ENCODE measurements at regions not wholly inside any gene's neighbourhood (a gene's known extent, or its start where the extent isn't known, plus 50 kb on each side); places are given as distances from the start of the nearest gene placed in this dataset.

GRCh38 chr22:49334449-49334789, 493.3 kb downstream of the BRD1 start:
- ATAC-seq: no peak

DNA sequence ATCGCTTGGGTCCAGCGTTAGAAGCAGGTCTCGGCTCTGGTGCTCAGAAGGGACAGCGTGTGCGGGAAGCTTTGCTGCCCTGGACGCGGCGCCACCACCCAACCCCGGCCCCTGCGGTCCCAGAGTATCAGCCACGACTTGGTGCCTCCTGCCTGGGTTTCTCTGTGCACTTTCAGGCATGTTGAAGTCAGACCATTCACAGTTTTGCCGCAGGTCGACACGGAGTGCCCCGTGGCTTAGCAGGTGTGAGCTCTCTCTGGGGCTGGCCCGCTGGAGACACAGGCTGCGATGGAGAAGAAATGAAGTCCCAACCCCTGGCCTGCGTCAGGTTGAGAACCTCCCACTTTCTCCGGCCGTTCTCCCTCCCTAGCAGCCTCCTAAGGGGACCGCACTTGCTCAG, 494.5 kb downstream of the BRD1 start:
- no peak for ATAC-seq

DNA sequence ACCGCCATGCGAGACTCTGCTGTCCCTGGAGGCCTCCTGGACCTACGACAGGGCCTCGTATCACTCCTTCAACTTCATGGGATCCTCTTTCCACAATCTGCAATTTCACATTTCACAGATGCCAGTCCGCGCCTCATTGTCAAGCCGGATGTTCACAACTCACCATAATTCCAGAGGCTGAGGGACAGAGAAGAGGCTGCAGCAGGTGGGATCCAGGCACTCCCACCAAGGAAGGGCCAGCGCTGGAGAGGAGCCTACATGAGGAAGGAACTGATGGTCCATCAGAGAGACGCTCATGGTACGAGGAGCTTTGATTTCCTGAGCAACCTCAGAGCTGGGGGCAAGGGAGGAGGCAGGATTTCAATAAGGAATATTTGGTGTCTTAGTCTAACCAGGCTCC, 495.0 kb downstream of the BRD1 start:
- no peak for ATAC-seq

DNA sequence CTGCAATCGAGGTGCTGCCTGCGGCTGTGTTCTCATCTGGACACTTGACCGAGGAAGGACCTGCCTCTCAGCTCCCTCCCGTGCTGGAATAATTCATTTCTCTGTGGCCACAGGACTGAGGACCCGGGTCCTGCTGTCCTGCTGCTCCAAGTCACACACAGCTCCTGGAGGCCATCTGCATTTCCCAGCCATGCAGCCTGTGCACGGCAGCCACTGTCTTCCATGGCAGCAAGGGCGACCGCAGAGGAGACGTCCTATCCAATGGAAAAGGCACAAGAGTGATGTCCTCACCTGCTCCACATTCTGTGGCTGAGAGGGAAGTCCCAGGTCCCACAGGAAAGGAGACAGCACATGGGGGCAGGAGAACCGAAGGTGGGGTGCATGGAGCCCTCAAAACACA, 495.8 kb downstream of the BRD1 start:
- no peak for ATAC-seq

GRCh38 chr22:49331223-49331815, 496.4 kb downstream of the BRD1 start:
- no peak for ATAC-seq

- ATAC-seq: no peak
Measured at GRCh38 chr22:49330421-49331222, 497.1 kb downstream of the BRD1 start.

DNA sequence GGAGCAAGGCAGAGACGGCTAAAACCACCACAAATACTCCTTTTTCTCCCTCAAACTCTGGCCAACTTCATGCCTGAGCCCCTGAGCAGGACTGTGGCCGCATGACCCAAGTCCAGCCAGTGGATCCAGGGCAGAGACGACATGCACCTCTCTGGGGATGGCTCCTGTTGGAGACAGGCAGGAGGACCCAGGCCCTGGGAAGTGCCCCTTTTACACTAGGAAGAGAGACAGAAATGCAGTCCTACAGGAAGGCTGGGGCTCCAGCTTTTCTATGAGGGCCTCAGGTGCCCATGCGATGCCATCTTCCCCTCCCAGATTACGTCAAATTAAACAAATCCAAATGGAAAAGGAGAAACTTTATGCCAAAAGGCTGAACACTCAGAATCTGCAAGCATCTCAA, 498.0 kb downstream of the BRD1 start:
- ATAC-seq: no peak

DNA sequence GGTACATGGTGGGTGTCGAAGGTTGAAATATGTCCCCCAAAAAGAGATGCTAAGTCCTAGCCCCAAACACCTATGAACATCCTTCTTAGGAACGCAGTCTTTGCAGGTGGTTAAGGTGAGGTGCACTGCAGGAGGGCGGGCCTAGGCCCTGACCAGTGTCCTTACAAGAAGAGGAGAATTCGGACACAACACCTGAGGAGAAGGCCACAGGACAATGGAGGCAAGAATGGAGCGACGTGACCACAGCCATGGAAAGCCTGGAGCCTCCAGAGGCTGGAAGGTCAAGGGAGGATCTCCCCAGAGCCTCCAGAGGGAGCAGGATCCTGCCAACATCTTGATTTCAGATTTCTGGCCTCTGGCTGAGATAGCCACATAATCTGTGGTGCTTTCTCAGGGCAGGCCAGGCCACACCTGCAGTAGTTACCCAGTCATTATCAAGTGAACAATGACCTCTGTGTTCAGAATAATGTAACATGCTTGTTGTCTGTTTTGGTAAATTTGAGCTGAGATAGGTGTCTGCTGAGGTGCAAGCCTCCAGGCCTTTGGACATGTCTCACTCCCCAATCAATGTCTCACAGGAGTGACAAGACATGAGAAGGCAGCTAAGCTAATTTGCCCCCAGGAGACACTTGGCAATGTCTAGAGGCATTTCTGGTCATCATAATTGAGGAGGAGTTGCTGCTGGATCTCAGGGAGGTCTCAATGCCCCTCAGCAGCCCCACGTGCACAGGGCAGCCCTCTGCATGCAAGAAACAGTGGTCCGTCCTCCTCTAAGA, 498.9 kb downstream of the BRD1 start:
- ATAC-seq: no peak

GRCh38 chr22:49328118-49328475, 499.6 kb downstream of the BRD1 start:
- ATAC-seq: no peak

- ATAC-seq: no peak
Measured at GRCh38 chr22:49327411-49328117, 500.1 kb downstream of the BRD1 start.

DNA sequence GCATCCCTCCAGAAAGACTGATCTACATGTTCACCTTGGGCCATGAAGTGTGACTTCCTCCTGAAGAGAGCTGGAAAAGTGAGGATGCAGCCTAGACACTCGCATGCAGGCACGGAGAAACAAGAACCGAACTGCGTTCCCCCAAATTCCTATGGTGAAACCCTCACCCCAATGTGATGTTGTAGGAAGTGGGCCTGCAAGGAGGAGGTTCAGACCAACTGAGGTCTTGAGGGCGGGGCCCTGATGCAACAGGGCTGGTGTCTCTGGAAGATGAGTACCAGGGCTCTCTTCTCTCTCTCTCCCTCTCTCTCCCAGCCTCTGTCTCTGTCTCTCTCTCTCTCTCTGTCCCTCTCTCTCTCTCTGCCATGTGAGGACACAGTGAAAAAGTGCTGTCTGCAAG, 501.1 kb downstream of the BRD1 start:
- no peak for ATAC-seq

DNA sequence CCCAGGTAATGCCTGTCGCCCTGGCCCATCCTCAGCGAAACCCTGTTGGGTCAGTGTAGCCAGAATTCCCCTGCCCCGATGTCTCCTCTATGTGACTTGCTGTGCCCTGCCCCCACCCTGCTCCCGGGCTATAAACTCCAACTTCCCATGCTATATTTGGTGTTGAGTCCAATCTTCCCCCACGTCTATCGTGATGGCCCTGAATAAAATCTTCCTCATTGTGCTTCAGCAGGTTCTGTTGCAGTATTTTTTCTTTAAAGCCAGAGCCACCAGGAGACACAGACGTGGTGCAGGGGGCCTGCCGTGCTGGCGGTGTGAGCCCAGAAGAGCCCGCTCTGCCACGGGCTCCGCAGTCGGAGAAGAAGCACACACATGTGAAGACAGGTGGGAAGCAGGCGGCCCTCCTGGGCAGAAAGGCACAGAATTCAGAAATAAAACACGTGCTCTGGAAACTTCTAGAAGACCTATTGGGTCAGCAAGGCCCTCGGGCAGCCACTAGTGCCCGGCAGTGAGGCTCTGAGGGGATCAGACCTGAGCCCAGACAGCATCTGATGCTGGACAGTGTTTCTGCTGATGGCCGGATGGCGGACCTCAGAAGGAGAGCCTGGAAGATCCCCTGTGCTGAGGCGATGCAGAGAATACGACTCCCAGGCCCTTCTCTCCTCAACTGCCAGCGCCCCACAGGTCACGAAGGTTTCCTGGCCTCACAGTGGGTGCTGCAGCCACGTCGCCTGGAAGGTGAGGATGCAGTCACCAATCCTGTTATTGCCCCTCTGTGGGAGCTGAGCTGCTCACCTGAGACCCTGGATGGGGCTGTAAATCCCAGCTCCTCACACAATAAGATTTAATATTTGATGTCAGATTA, 501.9 kb downstream of the BRD1 start:
- ATAC-seq: no peak

DNA sequence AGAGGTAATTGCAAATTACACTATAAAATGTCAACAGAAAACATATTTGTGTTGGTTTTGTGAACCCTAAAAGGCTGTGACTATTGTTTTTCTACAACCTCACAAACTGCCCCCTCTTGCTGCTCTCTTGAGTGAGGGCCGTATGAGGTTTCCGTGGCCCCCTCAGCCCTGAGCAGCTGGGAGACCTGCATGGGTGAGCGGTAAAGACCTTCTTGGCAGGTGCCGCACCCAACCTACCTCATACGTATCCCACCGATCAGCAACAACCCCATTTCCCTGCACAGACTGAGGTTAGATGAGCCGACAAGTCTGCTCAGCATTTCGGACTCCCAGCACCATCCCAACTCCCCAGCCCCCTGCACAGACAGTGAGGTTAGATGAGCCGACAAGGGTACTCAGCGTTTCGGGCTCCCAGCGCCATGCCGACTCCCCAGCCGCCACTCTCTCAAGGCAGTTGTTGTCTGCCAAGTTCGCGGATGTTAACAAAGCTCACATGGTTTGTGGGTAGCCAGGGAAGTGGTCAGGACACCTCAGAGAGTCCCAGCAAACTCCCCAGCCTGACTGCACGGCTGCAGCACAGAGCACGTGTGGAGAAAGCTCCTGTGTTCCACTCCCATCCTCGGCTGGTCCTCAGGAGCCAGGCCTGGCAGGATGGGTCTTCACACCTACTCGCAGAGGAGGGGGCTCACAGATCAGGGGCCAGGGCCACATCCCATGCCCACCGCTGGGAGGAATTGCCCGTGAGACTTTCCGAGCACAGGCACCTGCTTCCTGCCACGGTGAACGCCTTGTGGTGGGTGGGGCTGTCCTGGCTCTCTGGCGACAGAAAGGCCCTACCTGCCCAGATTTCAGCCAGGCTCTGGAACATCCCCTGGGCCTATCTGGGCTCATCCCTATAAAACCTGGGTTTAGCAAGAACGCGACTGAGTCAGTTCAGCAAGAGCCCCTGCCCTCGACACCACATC, 502.9 kb downstream of the BRD1 start:
- ATAC-seq: no peak

GRCh38 chr22:49323751-49324415, 503.8 kb downstream of the BRD1 start:
- no peak for ATAC-seq

DNA sequence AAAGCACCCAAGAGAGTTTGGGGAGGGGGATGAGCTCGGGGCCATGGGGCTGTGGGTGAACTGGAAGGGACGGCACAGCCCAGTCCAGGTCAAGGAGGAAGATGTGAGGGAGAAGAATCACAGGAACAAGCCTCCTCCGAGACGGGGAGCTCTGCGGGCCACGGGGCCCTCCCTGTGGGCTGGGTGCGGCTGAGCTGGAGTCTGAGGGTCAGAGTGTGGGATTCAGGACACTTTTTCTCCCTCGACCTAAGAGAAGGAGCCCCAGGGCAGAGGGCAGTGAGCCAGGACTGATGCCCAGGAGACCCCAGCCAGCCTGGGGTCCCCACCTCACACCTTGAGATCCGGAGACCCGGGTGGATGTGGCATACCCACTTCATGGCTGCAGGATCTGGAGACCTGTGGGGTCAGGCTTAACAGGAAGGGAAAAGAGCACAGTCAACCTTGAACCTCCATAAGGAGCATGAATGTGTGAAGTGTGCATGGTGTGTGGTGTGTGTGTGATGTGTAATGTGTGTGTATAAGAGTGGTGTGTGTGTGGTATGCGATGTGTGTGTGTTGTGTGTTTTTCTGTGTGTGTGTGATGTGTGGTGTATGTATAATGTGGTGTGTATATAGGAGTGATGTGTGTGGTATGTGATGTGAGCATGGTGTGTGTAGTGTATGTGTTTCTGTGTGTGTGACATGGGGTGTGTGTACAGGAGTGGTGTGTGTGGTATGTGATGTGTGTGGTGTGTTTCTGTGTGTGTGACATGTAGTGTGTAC, 504.6 kb downstream of the BRD1 start:
- ATAC-seq: no peak

DNA sequence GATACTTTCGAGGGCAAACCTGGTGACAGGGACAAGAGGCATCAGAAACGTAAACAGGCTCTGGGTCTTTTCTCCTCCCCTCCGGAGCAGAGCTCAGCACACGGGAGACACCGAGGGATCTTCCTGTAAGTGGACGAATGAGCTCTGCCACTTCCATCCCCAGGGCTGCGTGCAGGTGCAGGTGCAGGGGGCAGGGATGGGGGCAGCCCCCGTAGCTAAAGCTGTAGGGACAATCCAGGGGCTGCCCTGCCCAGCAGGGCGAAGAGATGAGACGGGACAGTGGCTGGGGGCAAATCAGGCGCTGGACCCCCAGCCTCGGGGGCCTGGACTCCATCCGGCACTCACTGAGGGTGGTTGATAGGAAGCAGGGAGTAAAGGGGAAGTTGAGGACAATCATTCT, 505.4 kb downstream of the BRD1 start:
- no peak for ATAC-seq

- ATAC-seq: no peak
Measured at GRCh38 chr22:49321477-49322055, 506.1 kb downstream of the BRD1 start.

DNA sequence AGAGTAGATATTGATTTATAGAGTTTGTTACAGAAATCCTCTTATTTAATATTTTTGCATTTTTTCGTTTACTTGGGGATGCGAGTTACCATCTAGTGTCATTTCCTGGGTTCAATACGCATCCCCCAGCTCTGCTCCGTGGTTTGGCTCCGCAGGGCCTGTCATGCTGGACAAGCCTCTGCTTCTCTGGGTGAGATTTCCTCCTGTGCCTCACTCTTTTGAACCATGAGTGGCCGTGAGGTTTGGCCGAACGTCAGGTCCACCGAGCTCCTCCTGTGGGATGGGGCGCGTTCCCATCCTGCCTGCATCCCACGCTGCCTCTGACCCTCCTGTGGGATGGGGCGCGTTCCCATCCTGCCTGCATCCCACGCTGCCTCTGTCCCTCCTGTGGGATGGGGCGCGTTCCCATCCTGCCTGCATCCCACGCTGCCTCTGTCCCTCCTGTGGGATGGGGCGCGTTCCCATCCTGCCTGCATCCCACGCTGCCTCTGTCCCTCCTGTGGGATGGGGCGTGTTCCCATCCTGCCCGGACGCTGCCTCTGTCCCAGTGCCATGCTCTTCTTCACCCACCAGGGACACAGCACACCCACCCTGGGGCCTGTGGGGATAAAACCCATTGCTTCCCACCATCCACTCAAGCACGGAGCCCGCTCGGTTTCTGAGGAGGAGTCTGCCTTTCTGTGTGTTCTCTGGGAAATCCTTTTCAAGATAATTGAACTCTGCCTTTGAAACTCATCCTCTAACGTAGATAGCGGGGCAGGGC, 506.8 kb downstream of the BRD1 start:
- ATAC-seq: no peak

DNA sequence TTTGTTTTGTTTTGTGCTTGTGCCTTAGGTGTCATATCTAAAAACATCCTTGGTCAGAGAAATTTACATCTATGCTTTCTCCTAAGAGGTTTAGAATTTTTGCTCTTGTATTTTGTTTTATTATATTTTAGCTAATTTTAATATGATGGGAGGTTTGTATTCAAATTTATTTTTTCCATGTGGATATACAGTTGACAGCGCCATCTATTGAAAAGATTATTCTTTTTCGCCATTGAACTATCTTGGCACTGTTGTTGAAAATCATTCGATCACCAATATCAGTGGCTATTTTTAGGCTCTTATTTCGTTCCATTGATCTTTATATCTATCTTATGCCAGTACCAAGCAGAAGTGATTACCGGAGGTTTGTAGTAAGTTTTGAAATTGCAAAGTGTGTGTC, 510.3 kb downstream of the BRD1 start:
- no peak for ATAC-seq

Data from activated CD4-positive, CD25-positive, alpha-beta regulatory T cell treated with anti-CD3 and anti-CD28 coated beads, Interleukin-2, amount 50 U/mL, for 24 hours (primary cell).